Peyer's patch (tissue), 4 donors: ENCODE measurements at regions not wholly inside any gene's neighbourhood (a gene's known extent, or its start where the extent isn't known, plus 50 kb on each side); places are given as distances from the start of the nearest gene placed in this dataset.

Source experiments
- POLR2A ChIP-seq, 2 donors: fragments of 450-650 bp; IDR thresholded peaks; one replicate each; pipeline ENCODE4 v1.5.1; 2017; ENCODE audit warnings: antibody characterized with exemption in 2 of 2, mild to moderate bottlenecking in 2 of 2, moderate library complexity in 2 of 2
- TF ChIP-seq, protein P1 (sequence below), 6 experiments: fragments of 450-650 bp in 4 of 6; fragments of 200-600 bp in 2 of 6; sonication (generic) in 1 of 6; IDR thresholded peaks; one replicate each; pipeline ENCODE4 v1.5.1; 2017 to 2019; ENCODE audit warnings: antibody characterized with exemption in 6 of 6, mild to moderate bottlenecking in 3 of 6, moderate library complexity in 1 of 6

DNA sequence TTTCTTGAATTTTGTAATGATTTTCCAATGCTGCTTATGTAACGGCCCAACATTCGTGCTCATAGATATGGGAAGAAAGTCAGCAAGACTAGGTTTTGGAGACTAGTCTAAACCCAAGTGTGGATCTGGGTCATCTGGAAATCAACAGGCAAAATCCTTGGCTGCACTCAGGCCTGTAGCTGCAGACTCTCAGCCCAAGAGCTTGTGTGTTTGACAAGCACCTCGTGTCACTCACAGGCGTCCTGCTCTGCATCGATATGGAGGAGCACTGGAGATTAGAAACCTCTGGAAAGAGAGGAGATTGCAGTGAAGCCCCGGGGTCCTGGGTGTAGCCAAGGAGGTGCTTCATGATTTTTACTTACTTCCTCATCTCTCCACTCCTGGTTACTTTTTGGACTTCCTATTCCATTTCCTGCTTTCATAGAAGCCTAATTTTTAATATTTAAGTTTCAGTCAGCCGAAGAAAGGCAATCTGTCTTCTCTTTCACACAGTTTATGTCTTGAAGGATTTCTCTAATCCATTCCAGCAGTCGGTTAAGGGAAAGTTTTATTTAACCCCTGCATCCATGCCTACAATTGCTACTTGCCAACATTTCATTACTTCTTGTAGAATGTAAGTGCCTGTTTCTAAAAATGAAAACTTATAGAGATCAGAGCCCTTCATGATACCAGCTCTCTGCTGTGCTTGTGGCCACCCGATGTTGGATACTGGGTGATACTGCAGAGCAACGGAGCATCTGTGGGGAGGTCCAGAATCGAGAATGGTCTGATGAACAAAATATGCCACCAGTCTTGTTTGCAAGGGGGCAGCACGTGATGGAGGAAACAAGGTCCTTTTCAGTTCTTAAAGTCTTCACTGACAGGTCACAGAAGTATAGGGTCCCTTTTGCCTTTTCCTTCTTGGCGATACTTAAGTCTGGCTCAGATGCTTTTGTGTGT lies 296.3 kb downstream of the QKI start:
- TF ChIP-seq, protein P1, sequence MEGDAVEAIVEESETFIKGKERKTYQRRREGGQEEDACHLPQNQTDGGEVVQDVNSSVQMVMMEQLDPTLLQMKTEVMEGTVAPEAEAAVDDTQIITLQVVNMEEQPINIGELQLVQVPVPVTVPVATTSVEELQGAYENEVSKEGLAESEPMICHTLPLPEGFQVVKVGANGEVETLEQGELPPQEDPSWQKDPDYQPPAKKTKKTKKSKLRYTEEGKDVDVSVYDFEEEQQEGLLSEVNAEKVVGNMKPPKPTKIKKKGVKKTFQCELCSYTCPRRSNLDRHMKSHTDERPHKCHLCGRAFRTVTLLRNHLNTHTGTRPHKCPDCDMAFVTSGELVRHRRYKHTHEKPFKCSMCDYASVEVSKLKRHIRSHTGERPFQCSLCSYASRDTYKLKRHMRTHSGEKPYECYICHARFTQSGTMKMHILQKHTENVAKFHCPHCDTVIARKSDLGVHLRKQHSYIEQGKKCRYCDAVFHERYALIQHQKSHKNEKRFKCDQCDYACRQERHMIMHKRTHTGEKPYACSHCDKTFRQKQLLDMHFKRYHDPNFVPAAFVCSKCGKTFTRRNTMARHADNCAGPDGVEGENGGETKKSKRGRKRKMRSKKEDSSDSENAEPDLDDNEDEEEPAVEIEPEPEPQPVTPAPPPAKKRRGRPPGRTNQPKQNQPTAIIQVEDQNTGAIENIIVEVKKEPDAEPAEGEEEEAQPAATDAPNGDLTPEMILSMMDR (IDR thresholded peaks at IDR 0.05) = no peak
- no peak for TF ChIP-seq POLR2A (IDR thresholded peaks at IDR 0.05)
